Liver (tissue), 8 donors: ENCODE measurements at regions not wholly inside any gene's neighbourhood (a gene's known extent, or its start where the extent isn't known, plus 50 kb on each side); places are given as distances from the start of the nearest gene placed in this dataset.

Source experiments
- DNase-seq: peaks from one replicate; pipeline ENCODE4 v3.0.0-alpha.2; 2017; ENCODE audit warnings: low spot score
- H3K27ac ChIP-seq, 2 donors: one replicate each; pipeline ENCODE4 v1.7.0; 2013; ENCODE audit warnings: inconsistent platforms in 2 of 2, low read length in 2 of 2, control low read depth in 1 of 2, low read depth in 1 of 2, mild to moderate bottlenecking in 1 of 2
- H3K27me3 ChIP-seq, 4 donors: one replicate each; pipeline versions ENCODE4 v1.6.1 to v1.7.0; 2013; ENCODE audit warnings: low read length in 3 of 4, inconsistent platforms in 1 of 4, mild to moderate bottlenecking in 1 of 4, moderate library complexity in 1 of 4; ENCODE audit not compliant: control insufficient read depth in 4 of 4, insufficient read depth in 4 of 4
- H3K36me3 ChIP-seq, 4 donors: one replicate each; pipeline versions ENCODE4 v1.6.1 to v1.7.0; 2013; ENCODE audit warnings: low read length in 3 of 4, mild to moderate bottlenecking in 3 of 4, low read depth in 1 of 4, moderate library complexity in 1 of 4; ENCODE audit not compliant: control insufficient read depth in 4 of 4, insufficient read depth in 3 of 4
- H3K4me1 ChIP-seq, 4 donors: one replicate each; pipeline versions ENCODE4 v1.6.1 to v1.7.0; 2013; ENCODE audit warnings: low read length in 3 of 4, mild to moderate bottlenecking in 3 of 4, moderate library complexity in 1 of 4; ENCODE audit not compliant: control insufficient read depth in 4 of 4, insufficient read depth in 4 of 4
- H3K4me3 ChIP-seq, 3 donors: one replicate each; pipeline versions ENCODE4 v1.6.1 to v1.7.0; 2013; ENCODE audit warnings: low read length in 3 of 3, control low read depth in 1 of 3, low read depth in 1 of 3, mild to moderate bottlenecking in 1 of 3
- H3K9ac ChIP-seq, 2 donors: one replicate each; pipeline ENCODE4 v1.7.0; 2013; ENCODE audit warnings: low read length in 2 of 2, mild to moderate bottlenecking in 2 of 2, moderate library complexity in 2 of 2, control low read depth in 1 of 2, low read depth in 1 of 2
- H3K9me3 ChIP-seq, 4 donors: one replicate each; pipeline versions ENCODE4 v1.6.1 to v1.7.0; 2013; ENCODE audit warnings: low read length in 3 of 4; ENCODE audit not compliant: control insufficient read depth in 4 of 4
- EGR1 ChIP-seq, 2 donors: IDR thresholded peaks; 2 replicates each; pipeline ENCODE4 v1.6.1; 2016 to 2018; ENCODE audit warnings: antibody characterized with exemption in 2 of 2, low read depth in 2 of 2
- FOXA1 ChIP-seq: IDR thresholded peaks from 2 replicates; pipeline ENCODE4 v1.6.1; 2016; ENCODE audit warnings: antibody characterized with exemption
- FOXA2 ChIP-seq: IDR thresholded peaks from 2 replicates; pipeline ENCODE4 v1.6.1; 2016; ENCODE audit warnings: antibody characterized with exemption
- GABPA ChIP-seq, 2 donors: IDR thresholded peaks in 1 of 2; conservative IDR thresholded peaks in 1 of 2; 2 replicates each; pipeline ENCODE4 v1.6.1; 2016; ENCODE audit warnings: antibody characterized with exemption in 2 of 2, mild to moderate bottlenecking in 1 of 2, moderate library complexity in 1 of 2
- HNF4A ChIP-seq, 2 donors: conservative IDR thresholded peaks; 2 replicates each; pipeline ENCODE4 v1.6.1; 2016; ENCODE audit warnings: antibody characterized with exemption in 2 of 2, mild to moderate bottlenecking in 2 of 2
- HNF4G ChIP-seq: IDR thresholded peaks from 2 replicates; pipeline ENCODE4 v1.6.1; 2016; ENCODE audit warnings: antibody characterized with exemption
- JUND ChIP-seq, 2 donors: IDR thresholded peaks; 2 replicates each; pipeline ENCODE4 v1.6.1; 2016; ENCODE audit warnings: antibody characterized with exemption in 2 of 2
- NR2F2 ChIP-seq: IDR thresholded peaks from 2 replicates; pipeline ENCODE4 v1.6.1; 2016; ENCODE audit warnings: antibody characterized with exemption
- RAD21 ChIP-seq, 2 donors: IDR thresholded peaks; 2 replicates each; pipeline ENCODE4 v1.6.1; 2016; ENCODE audit warnings: antibody characterized with exemption in 2 of 2, mild to moderate bottlenecking in 2 of 2
- RXRA ChIP-seq, 2 donors: IDR thresholded peaks; 2 replicates each; pipeline ENCODE4 v1.6.1; 2017 to 2018; ENCODE audit warnings: antibody characterized with exemption in 2 of 2, mild to moderate bottlenecking in 1 of 2
- SP1 ChIP-seq: IDR thresholded peaks from 2 replicates; pipeline ENCODE4 v1.6.1; 2018; ENCODE audit warnings: antibody characterized with exemption, mild to moderate bottlenecking
- TAF1 ChIP-seq: conservative IDR thresholded peaks from 2 replicates; pipeline ENCODE4 v1.6.1; 2016; ENCODE audit warnings: antibody characterized with exemption, mild to moderate bottlenecking
- YY1 ChIP-seq: IDR thresholded peaks from 2 replicates; pipeline ENCODE4 v1.6.1; 2016; ENCODE audit warnings: antibody characterized with exemption, mild to moderate bottlenecking
- WGBS: extraction: QIAGEN DNeasy Blood & Tissue Kit; methylation state at CpG from one replicate; pipeline ENCODE4 v1.1.7; 2013; 5-methylcytosine and 5-hydroxymethylcytosine counted together
- TF ChIP-seq, protein P1 (sequence below): IDR thresholded peaks from 2 replicates; pipeline ENCODE4 v1.6.1; 2016; ENCODE audit warnings: antibody characterized with exemption
- TF ChIP-seq, protein P2 (sequence below): IDR thresholded peaks from 2 replicates; pipeline ENCODE4 v1.6.1; 2016; ENCODE audit warnings: antibody characterized with exemption, mild to moderate bottlenecking
- TF ChIP-seq, protein P3 (sequence below): fragments of 150-350 bp; IDR thresholded peaks from 2 replicates; pipeline ENCODE4 v1.5.1; 2017; ENCODE audit warnings: improper control_type of control experiment, low read depth, low read length; ENCODE audit not compliant: missing input control
- TF ChIP-seq, protein P4 (sequence below): IDR thresholded peaks from 2 replicates; pipeline ENCODE4 v1.6.1; 2016; ENCODE audit warnings: antibody characterized with exemption
- TF ChIP-seq, protein P5 (sequence below): IDR thresholded peaks from 2 replicates; pipeline ENCODE4 v1.6.1; 2016; ENCODE audit warnings: antibody characterized with exemption
- donor health status: healthy.
- donor health status: healthy.
- donor health status: healthy.
- donor health status: healthy.
- donor health status: healthy.

DNA sequence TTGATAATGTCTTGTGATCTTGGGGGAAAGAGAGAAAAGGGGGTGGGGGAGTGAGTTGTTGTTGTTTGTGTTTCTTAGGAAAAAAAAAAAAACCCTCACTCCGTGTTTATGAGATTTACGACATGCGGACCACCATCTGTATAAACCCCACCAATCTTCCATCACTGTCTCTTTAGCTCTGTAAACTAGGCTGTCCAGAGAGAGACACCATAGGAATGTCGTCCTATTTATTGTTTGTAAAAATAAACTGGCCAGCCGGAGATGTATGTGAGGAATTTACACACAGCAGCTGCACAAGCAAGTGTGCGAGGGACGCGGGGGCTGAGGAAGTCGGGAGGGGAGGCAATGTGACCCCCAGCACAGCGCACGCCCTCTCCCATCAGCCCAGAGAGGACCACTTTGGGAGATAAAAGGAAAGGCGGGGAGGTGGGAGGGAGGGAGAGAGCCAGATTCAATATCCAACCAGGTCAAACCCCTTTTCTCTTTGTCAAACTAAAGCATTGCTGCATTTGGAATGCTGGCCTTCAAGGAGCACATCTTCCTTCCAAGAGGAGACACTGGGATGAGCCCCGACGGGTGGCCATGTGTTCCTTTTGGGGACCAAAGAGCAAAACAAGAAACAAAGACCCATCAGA is 136.2 kb upstream of the SALL1 start:
- TF ChIP-seq HNF4A (conservative IDR thresholded peaks at IDR 0.05) (no peak), RAD21 (IDR thresholded peaks at IDR 0.05) (no peak), JUND (IDR thresholded peaks at IDR 0.05) (no peak), YY1 (no peak), GABPA (IDR thresholded peaks at IDR 0.05 in 1 of 2, conservative IDR thresholded peaks at IDR 0.05 in 1 of 2) (no peak), TAF1 (no peak), FOXA1 (no peak), FOXA2 (no peak), RXRA (IDR thresholded peaks at IDR 0.05) (no peak), EGR1 (IDR thresholded peaks at IDR 0.05; ENCODE audit: low read depth in 2 of 2) (no peak), NR2F2 (no peak), HNF4G (no peak)
- TF ChIP-seq, protein P1, sequence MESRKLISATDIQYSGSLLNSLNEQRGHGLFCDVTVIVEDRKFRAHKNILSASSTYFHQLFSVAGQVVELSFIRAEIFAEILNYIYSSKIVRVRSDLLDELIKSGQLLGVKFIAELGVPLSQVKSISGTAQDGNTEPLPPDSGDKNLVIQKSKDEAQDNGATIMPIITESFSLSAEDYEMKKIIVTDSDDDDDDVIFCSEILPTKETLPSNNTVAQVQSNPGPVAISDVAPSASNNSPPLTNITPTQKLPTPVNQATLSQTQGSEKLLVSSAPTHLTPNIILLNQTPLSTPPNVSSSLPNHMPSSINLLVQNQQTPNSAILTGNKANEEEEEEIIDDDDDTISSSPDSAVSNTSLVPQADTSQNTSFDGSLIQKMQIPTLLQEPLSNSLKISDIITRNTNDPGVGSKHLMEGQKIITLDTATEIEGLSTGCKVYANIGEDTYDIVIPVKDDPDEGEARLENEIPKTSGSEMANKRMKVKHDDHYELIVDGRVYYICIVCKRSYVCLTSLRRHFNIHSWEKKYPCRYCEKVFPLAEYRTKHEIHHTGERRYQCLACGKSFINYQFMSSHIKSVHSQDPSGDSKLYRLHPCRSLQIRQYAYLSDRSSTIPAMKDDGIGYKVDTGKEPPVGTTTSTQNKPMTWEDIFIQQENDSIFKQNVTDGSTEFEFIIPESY: no peak
- TF ChIP-seq, protein P2, sequence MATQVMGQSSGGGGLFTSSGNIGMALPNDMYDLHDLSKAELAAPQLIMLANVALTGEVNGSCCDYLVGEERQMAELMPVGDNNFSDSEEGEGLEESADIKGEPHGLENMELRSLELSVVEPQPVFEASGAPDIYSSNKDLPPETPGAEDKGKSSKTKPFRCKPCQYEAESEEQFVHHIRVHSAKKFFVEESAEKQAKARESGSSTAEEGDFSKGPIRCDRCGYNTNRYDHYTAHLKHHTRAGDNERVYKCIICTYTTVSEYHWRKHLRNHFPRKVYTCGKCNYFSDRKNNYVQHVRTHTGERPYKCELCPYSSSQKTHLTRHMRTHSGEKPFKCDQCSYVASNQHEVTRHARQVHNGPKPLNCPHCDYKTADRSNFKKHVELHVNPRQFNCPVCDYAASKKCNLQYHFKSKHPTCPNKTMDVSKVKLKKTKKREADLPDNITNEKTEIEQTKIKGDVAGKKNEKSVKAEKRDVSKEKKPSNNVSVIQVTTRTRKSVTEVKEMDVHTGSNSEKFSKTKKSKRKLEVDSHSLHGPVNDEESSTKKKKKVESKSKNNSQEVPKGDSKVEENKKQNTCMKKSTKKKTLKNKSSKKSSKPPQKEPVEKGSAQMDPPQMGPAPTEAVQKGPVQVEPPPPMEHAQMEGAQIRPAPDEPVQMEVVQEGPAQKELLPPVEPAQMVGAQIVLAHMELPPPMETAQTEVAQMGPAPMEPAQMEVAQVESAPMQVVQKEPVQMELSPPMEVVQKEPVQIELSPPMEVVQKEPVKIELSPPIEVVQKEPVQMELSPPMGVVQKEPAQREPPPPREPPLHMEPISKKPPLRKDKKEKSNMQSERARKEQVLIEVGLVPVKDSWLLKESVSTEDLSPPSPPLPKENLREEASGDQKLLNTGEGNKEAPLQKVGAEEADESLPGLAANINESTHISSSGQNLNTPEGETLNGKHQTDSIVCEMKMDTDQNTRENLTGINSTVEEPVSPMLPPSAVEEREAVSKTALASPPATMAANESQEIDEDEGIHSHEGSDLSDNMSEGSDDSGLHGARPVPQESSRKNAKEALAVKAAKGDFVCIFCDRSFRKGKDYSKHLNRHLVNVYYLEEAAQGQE: no peak
- TF ChIP-seq, protein P3, sequence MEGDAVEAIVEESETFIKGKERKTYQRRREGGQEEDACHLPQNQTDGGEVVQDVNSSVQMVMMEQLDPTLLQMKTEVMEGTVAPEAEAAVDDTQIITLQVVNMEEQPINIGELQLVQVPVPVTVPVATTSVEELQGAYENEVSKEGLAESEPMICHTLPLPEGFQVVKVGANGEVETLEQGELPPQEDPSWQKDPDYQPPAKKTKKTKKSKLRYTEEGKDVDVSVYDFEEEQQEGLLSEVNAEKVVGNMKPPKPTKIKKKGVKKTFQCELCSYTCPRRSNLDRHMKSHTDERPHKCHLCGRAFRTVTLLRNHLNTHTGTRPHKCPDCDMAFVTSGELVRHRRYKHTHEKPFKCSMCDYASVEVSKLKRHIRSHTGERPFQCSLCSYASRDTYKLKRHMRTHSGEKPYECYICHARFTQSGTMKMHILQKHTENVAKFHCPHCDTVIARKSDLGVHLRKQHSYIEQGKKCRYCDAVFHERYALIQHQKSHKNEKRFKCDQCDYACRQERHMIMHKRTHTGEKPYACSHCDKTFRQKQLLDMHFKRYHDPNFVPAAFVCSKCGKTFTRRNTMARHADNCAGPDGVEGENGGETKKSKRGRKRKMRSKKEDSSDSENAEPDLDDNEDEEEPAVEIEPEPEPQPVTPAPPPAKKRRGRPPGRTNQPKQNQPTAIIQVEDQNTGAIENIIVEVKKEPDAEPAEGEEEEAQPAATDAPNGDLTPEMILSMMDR: no peak
- TF ChIP-seq, protein P4, sequence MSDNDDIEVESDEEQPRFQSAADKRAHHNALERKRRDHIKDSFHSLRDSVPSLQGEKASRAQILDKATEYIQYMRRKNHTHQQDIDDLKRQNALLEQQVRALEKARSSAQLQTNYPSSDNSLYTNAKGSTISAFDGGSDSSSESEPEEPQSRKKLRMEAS: no peak
- DNase-seq: no peak
- Histone ChIP-seq H3K4me3 (no peak overlapping the region), H3K4me1 (no peaks in the 10 kb centered on the region), H3K27ac (no peak overlapping the region), H3K27me3 (no peaks in the 10 kb centered on the region), H3K36me3 (no peaks in the 10 kb centered on the region), H3K9ac (no peak overlapping the region), H3K9me3 (no peaks in the 10 kb centered on the region)
- WGBS: 76% methylated on average over 14 of the region's 14 CpGs

DNA sequence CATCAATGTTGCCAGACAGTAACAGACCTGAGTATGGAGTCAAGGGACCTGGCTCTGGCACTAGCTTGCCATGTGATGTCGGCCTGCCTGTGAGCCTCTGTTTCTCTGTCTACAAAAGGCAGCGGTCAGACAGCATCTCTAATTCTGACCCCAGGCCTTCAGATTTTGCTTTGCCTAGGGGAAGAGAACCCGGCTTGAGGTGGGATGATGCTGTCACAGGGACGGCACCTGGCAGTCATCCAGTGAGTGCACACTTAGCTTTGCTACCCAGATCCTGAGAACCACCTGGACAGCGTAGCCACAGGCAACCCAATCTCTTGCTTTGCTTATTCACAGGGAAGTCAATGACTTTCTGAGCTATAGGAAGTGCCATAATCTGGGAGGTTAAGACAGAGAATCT is 135.2 kb upstream of the SALL1 start:
- Histone ChIP-seq H3K36me3 (no peaks in the 10 kb centered on the region), H3K4me1 (no peaks in the 10 kb centered on the region), H3K27me3 (no peaks in the 10 kb centered on the region), H3K4me3 (no peak overlapping the region), H3K9ac (no peak overlapping the region), H3K27ac (no peak overlapping the region), H3K9me3 (no peaks in the 10 kb centered on the region)
- no peak for DNase-seq
- WGBS: 84% methylated on average over 5 of the region's 5 CpGs
- TF ChIP-seq EGR1 (IDR thresholded peaks at IDR 0.05; ENCODE audit: low read depth in 2 of 2) (no peak), RXRA (IDR thresholded peaks at IDR 0.05) (no peak), GABPA (IDR thresholded peaks at IDR 0.05 in 1 of 2, conservative IDR thresholded peaks at IDR 0.05 in 1 of 2) (no peak), FOXA2 (no peak), FOXA1 (no peak), SP1 (no peak), TAF1 (no peak), JUND (IDR thresholded peaks at IDR 0.05) (no peak), HNF4A (conservative IDR thresholded peaks at IDR 0.05) (no peak)
- TF ChIP-seq, protein P5, sequence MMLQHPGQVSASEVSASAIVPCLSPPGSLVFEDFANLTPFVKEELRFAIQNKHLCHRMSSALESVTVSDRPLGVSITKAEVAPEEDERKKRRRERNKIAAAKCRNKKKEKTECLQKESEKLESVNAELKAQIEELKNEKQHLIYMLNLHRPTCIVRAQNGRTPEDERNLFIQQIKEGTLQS: no peak
- TF ChIP-seq, protein P1: no peak
- TF ChIP-seq, protein P4: no peak
- TF ChIP-seq, protein P2: no peak
